ENCODE measurements at regions not wholly inside any gene's neighbourhood (a gene's known extent, or its start where the extent isn't known, plus 50 kb on each side); places are given as distances from the start of the nearest gene placed in this dataset.

- Histone ChIP-seq H3K27ac (ENCODE audit: low read length) (no peak overlapping the region), H3K36me3 (ENCODE audit: control insufficient read depth, insufficient read depth, low read length) (no peaks in the 10 kb centered on the region), H3K4me3 (ENCODE audit: low read depth in 2 of 2, low read length in 2 of 2) (no peak overlapping the region), H3K4me1 (ENCODE audit: control insufficient read depth, insufficient read depth, low read length) (no peaks in the 10 kb centered on the region), H3K27me3 (ENCODE audit: control insufficient read depth, insufficient read depth, low read length) (no peaks in the 10 kb centered on the region), H3K9me3 (ENCODE audit: control insufficient read depth, insufficient read depth, low read depth, low read length) (peaks cover 28% of the 10 kb centered on the region)
- TF ChIP-seq SIN3A (IDR thresholded peaks at IDR 0.05; ENCODE audit: borderline replicate concordance, insufficient read depth, low read depth, low read length) = no peak
- TF ChIP-seq CTCF (IDR thresholded peaks at IDR 0.05) = no peak
- TF ChIP-seq REST (IDR thresholded peaks at IDR 0.05; ENCODE audit: insufficient read depth in 1 of 2, low read depth in 2 of 2, low read length in 1 of 2) = no peak
- no peak for TF ChIP-seq POLR2AphosphoS5 (IDR thresholded peaks at IDR 0.05; ENCODE audit: low read depth, low read length)
- no peak for TF ChIP-seq TCF7L2 (IDR thresholded peaks at IDR 0.05; ENCODE audit: low read depth, low read length)
- ChIA-PET POLR2A (no interaction called here), CTCF (no interaction called here)
- no TSS peak for BruUV-seq (replicated peaks)
- ATAC-seq = no peak
- in situ Hi-C loops (cut with HindIII; ENCODE audit: low pct_unique_long_range_greater_than_20kb, low sequenced_read_pairs) = no loop called here
- no peak for DNase-seq (ENCODE audit: low read depth, low spot score)
- intact Hi-C loops (cut with micrococcal nuclease; ENCODE audit: unreplicated experiment) = no loop called here
These were observed 585.7 kb upstream of the MARCKS start for GRCh38 chr6:113271437-113271836.

GRCh38 chr6:113276601-113277000, 580.5 kb upstream of the MARCKS start:
- ATAC-seq (no peak), DNase-seq (ENCODE audit: low read depth, low spot score) (no peak)
- H3K4me3 ChIP-seq (ENCODE audit: low read depth in 2 of 2, low read length in 2 of 2) = no peak overlapping the region
- POLR2A ChIA-PET = no interaction called here
- H3K9me3 ChIP-seq (ENCODE audit: control insufficient read depth, insufficient read depth, low read depth, low read length) = no peaks in the 10 kb centered on the region
- H3K4me1 ChIP-seq (ENCODE audit: control insufficient read depth, insufficient read depth, low read length) = no peaks in the 10 kb centered on the region
- CTCF ChIA-PET = no interaction called here
- no TSS peak for BruUV-seq (replicated peaks)
- intact Hi-C loops (cut with micrococcal nuclease; ENCODE audit: unreplicated experiment) = no loop called here
- H3K36me3 ChIP-seq (ENCODE audit: control insufficient read depth, insufficient read depth, low read length) = no peaks in the 10 kb centered on the region
- no peaks in the 10 kb centered on the region for H3K27me3 ChIP-seq (ENCODE audit: control insufficient read depth, insufficient read depth, low read length)
- no peak overlapping the region for H3K27ac ChIP-seq (ENCODE audit: low read length)
- in situ Hi-C loops (cut with HindIII; ENCODE audit: low pct_unique_long_range_greater_than_20kb, low sequenced_read_pairs) = no loop called here
- TF ChIP-seq REST (IDR thresholded peaks at IDR 0.05; ENCODE audit: insufficient read depth in 1 of 2, low read depth in 2 of 2, low read length in 1 of 2) (no peak), TCF7L2 (IDR thresholded peaks at IDR 0.05; ENCODE audit: low read depth, low read length) (no peak), POLR2AphosphoS5 (IDR thresholded peaks at IDR 0.05; ENCODE audit: low read depth, low read length) (no peak), SIN3A (IDR thresholded peaks at IDR 0.05; ENCODE audit: borderline replicate concordance, insufficient read depth, low read depth, low read length) (no peak), CTCF (IDR thresholded peaks at IDR 0.05) (no peak)
